CD4-positive, alpha-beta T cell treated with Interleukin-15 for 4 hours (primary cell): ENCODE measurements at regions not wholly inside any gene's neighbourhood (a gene's known extent, or its start where the extent isn't known, plus 50 kb on each side); places are given as distances from the start of the nearest gene placed in this dataset.
A peak's percentile ranks its signal among the peaks of the same experiment; 100 is the strongest.
"Not testable (repeated sequence)": the region's sequence is repeated elsewhere in the genome, so short reads cannot be mapped to it uniquely, and the experiment has no call there.

ENCODE experiments used
- DNase-seq: peaks from one replicate; pipeline ENCODE4 v3.0.0-alpha.2; 2020; ENCODE audit warnings: low spot score

DNA sequence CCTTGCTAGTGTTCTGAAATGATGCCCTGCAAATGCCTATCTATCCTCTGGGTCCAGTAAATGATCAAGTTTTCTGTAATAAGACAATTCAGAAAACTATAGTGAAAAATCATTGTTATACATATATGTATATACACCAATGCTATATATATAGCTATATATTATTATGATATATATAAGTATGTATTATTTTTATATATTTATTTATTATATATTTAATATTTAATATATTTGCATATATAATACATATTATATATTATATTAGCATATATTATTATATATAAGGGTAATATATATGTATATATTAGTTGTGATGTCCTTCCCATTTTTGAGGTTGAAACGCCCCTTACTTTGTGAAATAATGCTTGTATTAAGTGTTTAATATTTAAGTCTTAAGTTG lies 181.4 kb upstream of the CACNA2D1 start:
- DNase-seq, result no peak

DNA sequence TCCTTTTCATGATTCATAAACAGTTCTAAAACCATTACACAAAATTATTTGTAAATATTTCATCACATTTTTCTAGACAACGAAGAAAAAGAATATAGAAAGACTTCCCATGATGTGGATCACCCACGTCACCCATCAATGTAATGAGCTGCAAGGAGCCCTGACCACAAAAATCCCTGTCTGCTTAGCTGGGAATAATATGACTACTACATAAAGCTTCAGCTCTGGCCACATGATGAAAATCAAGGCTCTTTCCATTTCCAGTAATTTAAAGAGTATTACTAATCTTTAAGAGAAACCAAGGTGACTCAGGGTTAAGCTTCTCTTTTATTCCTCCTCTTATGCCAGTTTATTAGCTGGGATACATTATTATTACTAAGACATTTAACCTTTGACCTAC lies 180.8 kb upstream of the CACNA2D1 start:
- no peak for DNase-seq

- DNase-seq, result no peak
Observed at GRCh38 chr7:82623812-82624211, 180.2 kb upstream of the CACNA2D1 start.

DNA sequence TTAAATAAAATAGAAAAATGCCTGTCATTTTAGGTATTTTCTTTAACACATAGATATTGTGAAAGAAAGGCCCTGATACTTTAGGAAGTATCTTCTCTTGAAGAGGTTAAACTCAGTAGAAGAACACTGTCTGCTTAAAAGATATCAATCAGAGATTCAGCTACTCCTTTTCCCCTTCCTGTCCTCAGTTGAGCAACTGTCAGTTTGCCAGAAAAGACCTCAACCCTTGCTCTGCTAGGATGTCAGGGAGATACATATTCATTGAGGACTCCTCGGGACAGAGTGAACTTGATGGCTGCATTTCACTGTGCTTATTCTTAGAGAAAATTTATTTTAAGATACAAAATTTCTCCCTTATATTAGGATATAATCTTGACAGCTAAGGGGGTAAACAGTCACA lies 173.6 kb upstream of the CACNA2D1 start:
- DNase-seq, result no peak

DNA sequence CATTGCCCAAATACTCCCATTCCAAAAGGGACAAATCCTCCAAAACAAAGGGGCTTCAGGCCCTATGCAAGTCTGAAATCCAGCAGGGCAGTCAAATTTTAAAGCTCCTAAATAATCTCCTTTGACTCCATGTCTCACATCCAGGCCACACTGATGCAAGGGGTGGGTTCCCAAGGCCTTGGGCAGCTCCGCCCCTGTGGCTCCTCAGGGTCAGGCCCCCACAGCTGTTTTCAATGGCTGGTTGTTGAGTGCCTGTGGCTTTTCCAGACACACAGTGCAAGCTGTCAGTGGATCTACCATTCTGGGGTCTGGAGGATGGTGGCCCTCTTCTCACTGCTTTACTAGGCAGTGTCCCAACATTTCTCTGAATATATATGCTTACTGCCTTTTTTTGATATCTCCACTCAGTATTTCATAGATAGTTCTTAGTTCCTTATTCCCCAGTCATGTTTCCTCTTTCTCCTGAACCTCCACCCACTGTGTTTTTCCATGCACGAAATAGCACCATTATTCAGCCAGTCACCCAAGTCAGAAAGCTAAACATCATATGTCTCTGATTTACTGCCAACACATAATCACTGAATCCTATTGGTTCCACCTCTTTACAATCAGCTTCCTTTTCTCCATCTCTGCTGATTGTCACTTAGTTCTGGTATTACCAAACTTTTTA lies 172.6 kb upstream of the CACNA2D1 start:
- no peak for DNase-seq

DNA sequence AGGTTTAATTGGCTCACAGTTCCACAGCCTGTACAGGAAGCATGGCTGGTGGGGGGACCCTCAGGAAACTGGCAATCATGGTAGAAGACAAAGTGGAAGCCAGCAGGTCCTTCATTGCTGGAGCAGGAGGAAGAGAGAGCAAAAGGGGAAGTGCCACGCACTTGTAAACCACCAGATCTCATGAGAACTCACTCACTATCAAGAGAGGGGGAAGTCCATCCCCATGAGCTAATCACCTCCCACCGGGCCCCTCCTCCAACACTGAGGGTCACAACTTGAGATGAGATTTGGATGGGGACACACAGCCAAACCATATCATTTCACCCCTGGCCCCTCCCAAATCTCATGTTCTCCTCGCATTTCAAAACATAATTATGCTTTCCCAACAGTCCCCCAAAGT lies 171.9 kb upstream of the CACNA2D1 start:
- no peak for DNase-seq

DNA sequence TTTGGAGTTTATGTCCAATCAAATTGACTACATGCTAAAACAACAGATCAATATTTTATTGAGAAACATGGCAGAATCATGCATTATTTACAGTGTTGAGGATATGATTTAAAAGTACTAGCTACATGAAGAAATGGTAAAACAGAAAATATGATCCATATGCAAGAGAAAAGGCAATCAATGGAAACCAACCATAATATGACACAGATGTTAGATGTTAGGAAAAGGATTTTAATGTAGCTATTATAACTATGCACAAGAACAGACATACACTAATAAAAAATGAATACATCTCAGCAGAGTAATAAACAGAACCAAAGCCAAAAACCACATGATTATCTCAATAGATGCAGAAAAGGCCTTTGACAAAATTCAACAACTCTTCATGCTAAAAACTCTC lies 166.2 kb upstream of the CACNA2D1 start:
- no peak for DNase-seq

DNA sequence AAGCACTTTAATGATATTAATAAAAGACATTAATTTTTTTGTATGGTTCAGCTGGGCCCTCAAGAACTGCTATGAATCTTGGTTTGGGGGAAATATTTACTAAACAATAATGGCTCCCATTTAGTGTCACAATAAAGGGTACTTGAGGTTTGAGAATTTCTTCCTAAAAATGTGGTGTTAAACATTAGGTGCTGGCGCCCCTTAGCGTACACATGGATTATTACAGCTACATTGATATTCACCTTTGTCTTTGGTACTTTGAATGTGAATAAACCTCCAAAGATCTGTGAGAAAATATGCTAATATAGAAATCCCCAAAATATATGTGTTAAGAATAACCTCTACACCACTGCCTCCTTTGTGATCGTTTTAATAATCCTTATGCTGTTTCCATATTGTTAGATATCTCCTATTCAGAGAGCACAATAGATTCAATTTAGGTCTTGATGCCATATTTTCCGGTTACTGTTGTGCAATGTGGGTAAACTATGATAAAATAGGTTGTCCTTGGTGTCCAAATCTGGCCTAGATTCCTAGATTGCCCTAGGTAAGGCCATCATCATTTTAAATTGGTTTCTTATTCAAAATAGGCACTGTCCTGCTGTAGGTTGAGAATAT lies 161.8 kb upstream of the CACNA2D1 start:
- no peak for DNase-seq

- DNase-seq, result no peak
Observed at GRCh38 chr7:82602066-82602465, 158.5 kb upstream of the CACNA2D1 start.

DNA sequence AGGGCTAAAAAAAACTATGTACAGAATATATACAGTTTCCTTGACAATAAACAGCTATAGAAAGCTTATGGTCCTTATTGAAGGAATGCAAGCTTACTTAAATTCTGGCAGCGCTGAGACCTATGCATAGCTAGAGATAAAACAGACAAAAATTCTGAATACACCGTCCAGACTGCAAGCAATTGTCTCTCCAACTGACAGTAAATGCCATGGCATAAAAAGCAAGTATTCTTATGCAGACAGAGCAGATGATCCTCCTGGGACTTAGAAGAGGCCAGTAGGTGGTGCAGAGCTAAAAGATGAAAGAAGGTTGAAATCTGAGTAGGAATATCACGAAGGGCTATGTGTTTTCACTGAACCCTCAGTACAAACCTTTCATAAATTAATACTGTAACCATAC lies 157.0 kb upstream of the CACNA2D1 start:
- DNase-seq, result no peak

GRCh38 chr7:82599895-82600294 lies 156.3 kb upstream of the CACNA2D1 start:
- no peak for DNase-seq

DNA sequence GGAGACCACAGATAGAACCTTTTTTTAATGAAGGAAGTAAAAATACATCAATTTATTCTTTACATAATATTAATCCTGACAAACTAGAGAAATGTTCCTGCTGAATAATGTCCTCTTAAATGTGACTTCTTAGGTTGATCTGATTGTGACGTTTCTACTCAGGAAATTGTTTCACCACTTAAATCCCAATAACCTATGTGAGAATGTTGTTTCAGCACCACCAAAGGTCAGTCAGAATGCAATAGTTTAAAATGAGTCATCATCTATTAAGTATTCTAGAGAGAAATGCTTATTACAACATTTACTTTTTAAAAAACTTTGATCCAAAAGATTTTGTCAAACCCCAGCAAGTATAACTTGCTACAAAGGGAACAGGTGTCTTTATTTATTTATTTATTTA lies 155.4 kb upstream of the CACNA2D1 start:
- DNase-seq, result no peak

- DNase-seq, result not testable (repeated sequence)
Observed at GRCh38 chr7:82595795-82596194, 152.2 kb upstream of the CACNA2D1 start.

GRCh38 chr7:82595176-82595575 lies 151.6 kb upstream of the CACNA2D1 start:
- no peak for DNase-seq

- no peak for DNase-seq
Observed at GRCh38 chr7:82594665-82595064, 151.1 kb upstream of the CACNA2D1 start.

- DNase-seq, result no peak
Observed at GRCh38 chr7:82593780-82594179, 150.2 kb upstream of the CACNA2D1 start.

- no peak for DNase-seq
Observed at GRCh38 chr7:82592416-82592815, 148.8 kb upstream of the CACNA2D1 start.

DNA sequence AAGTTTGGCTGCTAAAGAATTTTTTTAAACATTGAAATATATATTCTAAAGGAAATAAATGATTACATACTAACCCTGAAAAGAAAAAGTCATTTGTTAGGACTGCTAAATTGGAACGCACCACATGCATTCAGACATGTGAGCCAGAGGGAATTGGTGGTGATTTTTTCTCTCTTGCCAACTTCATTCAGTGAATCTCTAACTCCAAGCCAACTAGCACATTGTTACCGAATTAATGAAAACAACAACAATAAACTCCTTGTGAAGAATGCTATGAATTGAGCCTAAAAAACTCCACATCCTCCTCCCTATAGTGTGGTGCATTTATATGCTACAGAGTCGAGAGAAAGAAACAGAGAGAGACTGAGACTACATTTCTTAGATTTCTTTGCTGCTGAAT lies 135.5 kb upstream of the CACNA2D1 start:
- DNase-seq, result no peak

DNA sequence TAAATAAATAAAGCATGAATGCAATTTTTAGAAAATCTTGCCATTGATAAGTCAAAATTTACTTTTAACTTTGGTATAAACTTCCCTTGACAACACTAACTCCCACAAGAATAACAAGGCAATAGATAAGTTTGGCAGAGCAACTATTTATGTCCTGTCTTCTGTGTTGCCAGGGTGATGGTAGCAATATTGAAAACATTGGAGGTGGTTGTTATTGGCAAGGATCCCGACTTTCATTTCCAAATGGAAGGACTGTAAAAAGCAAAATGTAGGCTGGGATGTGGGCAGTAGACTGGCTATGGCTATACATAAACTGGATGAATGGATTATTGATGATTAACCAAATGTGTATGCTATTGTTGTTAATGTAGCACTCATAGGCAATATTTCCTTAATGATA lies 134.9 kb upstream of the CACNA2D1 start:
- DNase-seq, result no peak

DNA sequence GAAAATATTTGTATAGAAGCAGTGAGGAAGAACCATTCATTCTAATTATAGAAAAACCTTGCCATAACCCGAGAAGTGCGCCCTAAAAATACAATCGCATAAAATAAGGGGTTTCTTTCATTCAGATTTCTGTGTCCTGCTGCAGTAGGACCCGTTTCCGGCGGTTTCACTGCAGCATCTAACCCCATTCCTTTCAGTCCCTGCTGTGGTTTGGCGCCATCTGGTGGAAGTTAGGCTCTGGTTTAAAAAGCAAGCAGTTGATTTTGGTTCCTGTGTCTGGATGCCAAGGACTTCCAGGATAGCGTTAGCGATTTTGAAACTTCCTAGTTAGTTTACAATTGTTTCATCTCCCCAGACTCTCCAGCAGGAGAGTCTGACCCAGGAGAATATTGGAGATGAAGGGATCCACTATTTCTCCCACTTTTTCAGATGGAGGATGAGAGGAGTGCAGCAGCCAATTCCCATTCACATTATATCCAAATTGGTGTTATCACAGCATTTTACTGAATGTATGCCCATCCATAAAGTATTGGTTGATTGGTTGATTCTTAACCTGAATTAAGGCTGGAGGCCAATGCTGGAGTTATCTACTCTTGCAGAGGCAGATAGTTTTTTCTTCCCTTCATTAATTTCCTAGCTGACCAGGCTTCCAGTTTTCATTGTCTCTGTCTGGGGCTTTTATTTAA lies 128.8 kb upstream of the CACNA2D1 start:
- DNase-seq, result peak; percentile 52

GRCh38 chr7:82571047-82571446 lies 127.5 kb upstream of the CACNA2D1 start:
- DNase-seq, result not testable (repeated sequence)

DNA sequence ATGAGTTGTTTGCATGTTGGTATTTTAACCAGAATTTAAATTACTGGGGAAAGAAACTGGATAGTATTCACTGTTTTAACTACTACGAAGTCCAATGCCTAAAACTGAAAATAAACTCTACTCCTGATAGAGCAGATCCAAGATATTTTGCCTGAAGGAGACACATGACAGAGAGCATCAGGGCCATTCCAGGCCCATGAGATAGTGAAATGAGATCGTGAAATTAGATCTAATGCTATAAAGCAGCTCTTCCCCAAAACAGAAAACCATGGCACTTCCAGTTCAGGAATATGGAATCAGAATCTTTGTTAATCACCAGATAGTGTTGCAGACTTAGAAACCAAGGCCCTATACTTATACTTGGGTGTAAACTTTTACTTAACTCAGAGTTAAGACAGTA lies 124.3 kb upstream of the CACNA2D1 start:
- DNase-seq, result no peak

- DNase-seq, result no peak
Observed at GRCh38 chr7:82567356-82567755, 123.8 kb upstream of the CACNA2D1 start.

DNA sequence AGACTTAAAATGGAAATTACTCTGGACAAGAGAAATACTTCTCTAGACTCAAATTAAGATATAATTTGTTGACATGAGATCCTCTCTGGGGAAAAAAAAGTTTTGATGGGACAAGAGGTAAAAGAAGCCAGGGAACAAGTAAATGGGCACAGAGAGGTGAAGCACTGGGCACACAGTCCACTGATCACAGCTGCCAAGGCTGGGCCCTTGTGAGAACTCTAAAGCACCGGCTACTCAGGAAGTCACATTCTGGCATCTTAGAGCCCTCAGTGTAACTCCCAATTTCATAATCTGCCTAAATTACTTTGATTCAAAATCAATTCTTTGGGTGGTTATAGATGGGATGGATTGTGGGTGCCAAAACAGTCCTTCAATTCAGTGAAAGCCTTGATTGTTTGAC lies 123.2 kb upstream of the CACNA2D1 start:
- DNase-seq, result no peak
